ENCODE measurements at regions not wholly inside any gene's neighbourhood (a gene's known extent, or its start where the extent isn't known, plus 50 kb on each side); places are given as distances from the start of the nearest gene placed in this dataset.
A peak's percentile ranks its signal among the peaks of the same experiment; 100 is the strongest.

DNA sequence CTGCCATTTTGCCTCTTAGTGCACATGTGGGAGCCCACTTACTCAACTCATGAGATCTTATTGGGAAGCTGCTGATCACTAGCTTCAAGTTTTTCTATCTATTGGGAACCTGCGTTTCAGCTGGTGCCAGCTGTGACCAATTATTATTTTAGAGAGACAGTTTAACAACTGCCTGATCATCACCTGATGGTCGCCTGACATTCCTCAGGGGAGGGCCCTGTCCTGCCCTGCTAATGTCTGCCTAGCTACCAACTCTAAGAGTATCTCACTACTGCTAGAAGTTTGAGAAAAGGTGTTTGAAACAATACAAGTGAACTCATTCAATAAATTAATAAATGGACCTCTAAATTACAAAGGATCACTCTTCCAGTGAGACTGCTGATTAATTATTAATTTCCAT, 95.5 kb downstream of the PCDH7 start:
- Histone ChIP-seq H2AFZ (ENCODE audit: low read length) (0 out of 2 replicates have a peak overlapping the region, but pooled peaks have one; percentile 49), H3K9me3 (ENCODE audit: insufficient read depth in 2 of 2, low read depth in 1 of 2, low read length in 1 of 2) (no peaks in the 10 kb centered on the region), H4K91ac (replicated peaks; ENCODE audit: insufficient read length, low read length) (no peak overlapping the region), H3K14ac (ENCODE audit: insufficient read length) (no peak overlapping the region), H3K9ac (replicated peaks in 1 of 4; ENCODE audit: extremely low read depth in 1 of 4, low read depth in 3 of 4, low read length in 3 of 4) (no peak overlapping the region), H3K4me3 (ENCODE audit: extremely low read depth in 1 of 4, insufficient read depth in 2 of 4, low read depth in 3 of 4, low read length in 4 of 4) (no peak overlapping the region), H2BK5ac (ENCODE audit: low read depth, low read length) (no peak overlapping the region), H3K18ac (ENCODE audit: extremely low read depth, low read length) (no peak overlapping the region), H3K27ac (ENCODE audit: low read depth, low read length) (no peak overlapping the region), H2BK12ac (ENCODE audit: low read depth, low read length) (peak overlapping the region; percentile 65; the same call in 1 of the 2 replicates), H3K79me2 (ENCODE audit: control insufficient read depth in 1 of 2, insufficient read depth in 2 of 2, low read length in 2 of 2) (no peaks in the 10 kb centered on the region), H2BK20ac (ENCODE audit: low read length) (no peak overlapping the region), H4K20me1 (replicated peaks in 1 of 2; ENCODE audit: control insufficient read depth in 1 of 2, insufficient read depth in 2 of 2, low read length in 2 of 2) (no peaks in the 10 kb centered on the region), H3K36me3 (ENCODE audit: control insufficient read depth in 2 of 4, insufficient read depth in 4 of 4, low read length in 3 of 4) (no peaks in the 10 kb centered on the region), H2BK120ac (replicated peaks; ENCODE audit: low read depth, low read length) (no peak overlapping the region), H3K56ac (replicated peaks; ENCODE audit: insufficient read length, low read depth, low read length) (no peak overlapping the region), H3K79me1 (ENCODE audit: low read depth, low read length) (no peaks in the 10 kb centered on the region), H3K27me3 (replicated peaks in 1 of 4; ENCODE audit: control insufficient read depth in 3 of 4, extremely low read depth in 1 of 4, insufficient read depth in 3 of 4, low read length in 3 of 4) (no peaks in the 10 kb centered on the region), H3K4ac (replicated peaks; ENCODE audit: insufficient read length, low read depth, low read length) (no peak overlapping the region), H3K4me1 (replicated peaks in 1 of 4; ENCODE audit: control insufficient read depth in 3 of 4, insufficient read depth in 4 of 4, low read length in 3 of 4) (peaks cover 0 to 4% (median under 1%) of the 10 kb centered on the region in 4 experiments; a peak in 2 of 7 replicates), H3K4me2 (ENCODE audit: insufficient read depth in 1 of 2, low read depth in 2 of 2, low read length in 2 of 2) (no peak overlapping the region), H3K23me2 (ENCODE audit: low read depth, low read length) (no peaks in the 10 kb centered on the region), H4K8ac (ENCODE audit: extremely low read depth, insufficient read depth, low read length) (no peak overlapping the region; the same call in 1 of the 2 replicates), H2AK5ac (ENCODE audit: low read depth, low read length) (no peak overlapping the region), H2BK15ac (ENCODE audit: low read length) (no peak overlapping the region), H4K5ac (ENCODE audit: insufficient read length, low read depth, low read length) (no peak overlapping the region), H3K23ac (ENCODE audit: insufficient read length) (no peak overlapping the region)
- POLR2A ChIA-PET (ENCODE audit: partially characterized antibody) = no interaction called here
- no peak for TF ChIP-seq EZH2 (IDR thresholded peaks at IDR 0.05; ENCODE audit: low read depth, low read length, severe bottlenecking)
- 0 out of 2 replicates have a peak, but pooled peaks have one; percentile 21 for TF ChIP-seq RFX5 (IDR thresholded peaks at IDR 0.05; ENCODE audit: borderline replicate concordance, low read depth, low read length)
- TF ChIP-seq NANOG (IDR thresholded peaks at IDR 0.05; ENCODE audit: insufficient read depth, low read depth, low read length, poor library complexity, severe bottlenecking) = no peak
- TF ChIP-seq CHD2 (IDR thresholded peaks at IDR 0.05; ENCODE audit: low read length) = no peak
- no peak for TF ChIP-seq BCL11A (IDR thresholded peaks at IDR 0.05; ENCODE audit: low read depth in 2 of 2, low read length in 2 of 2)
- TF ChIP-seq TEAD4 (IDR thresholded peaks at IDR 0.05; ENCODE audit: low read depth, low read length) = 0 out of 2 replicates have a peak, but pooled peaks have one; percentile 61
- CTCF ChIA-PET (ENCODE audit: partially characterized antibody) = no interaction called here
- FAIRE-seq = no peak
- 71% methylated on average over 2 of the region's 2 CpGs; no CpG with 5 or more reads in 1 of the 2 experiments for WGBS, 2 experiments (ENCODE audit: extremely low coverage in 1 of 2, insufficient coverage in 1 of 2, insufficient read length in 1 of 2, insufficient replicate concordance in 2 of 2, low coverage in 1 of 2, low lambda C conversion rate in 2 of 2, missing lambda C conversion rate in 1 of 2)
- DNase-seq (ENCODE audit: low read depth in 1 of 2, low spot score in 2 of 2) = no peak
